Stimulated activated naive B cell treated with anti-CD40 and anti-IgM and Interleukin-4, amounts not matched to agents 10 μg/mL and 1 μg/mL and 100 μg/mL, for 72 hours (primary cell): ENCODE measurements at regions not wholly inside any gene's neighbourhood (a gene's known extent, or its start where the extent isn't known, plus 50 kb on each side); places are given as distances from the start of the nearest gene placed in this dataset.

Experiments used
- ATAC-seq, 2 donors: fragments of 150-1000 bp; cut with Tn5 transposase; replicated peaks; 2 replicates each; pipeline ENCODE4 v1.10.0; 2021; ENCODE audit warnings: moderate library complexity in 1 of 2
- DNase-seq: peaks from one replicate; pipeline ENCODE4 v3.0.0; 2021
- H3K27ac Mint-ChIP-seq: one replicate; pipeline ENCODE4 v1.8.0; 2022; ENCODE audit warnings: mild to moderate bottlenecking, mixed read lengths
- H3K27me3 Mint-ChIP-seq, 2 donors: one replicate each; pipeline ENCODE4 v1.8.0; 2022; ENCODE audit warnings: mixed read lengths in 2 of 2
- H3K36me3 Mint-ChIP-seq, 2 donors: one replicate each; pipeline ENCODE4 v1.8.0; 2022; ENCODE audit warnings: mixed read lengths in 2 of 2, mild to moderate bottlenecking in 1 of 2
- H3K4me1 Mint-ChIP-seq, 2 donors: one replicate each; pipeline ENCODE4 v1.8.0; 2022; ENCODE audit warnings: mixed read lengths in 2 of 2, mild to moderate bottlenecking in 1 of 2
- H3K4me3 Mint-ChIP-seq, 2 donors: one replicate each; pipeline ENCODE4 v1.8.0; 2022; ENCODE audit warnings: mild to moderate bottlenecking in 2 of 2, mixed read lengths in 2 of 2, moderate library complexity in 1 of 2
- H3K9me3 Mint-ChIP-seq, 2 donors: one replicate each; pipeline ENCODE4 v1.8.0; 2022; ENCODE audit warnings: mixed read lengths in 2 of 2, mild to moderate bottlenecking in 1 of 2

- Mint-ChIP-seq H3K4me3 (no peak overlapping the region), H3K4me1 (no peaks in the 10 kb centered on the region), H3K9me3 (no peaks in the 10 kb centered on the region), H3K27ac (no peak overlapping the region), H3K36me3 (no peaks in the 10 kb centered on the region), H3K27me3 (no peaks in the 10 kb centered on the region)
- ATAC-seq (no peak), DNase-seq (no peak)
Observed at GRCh38 chr10:42980553-42981357, 96.1 kb upstream of the RET start.

- Mint-ChIP-seq H3K4me3 (no peak overlapping the region), H3K4me1 (no peaks in the 10 kb centered on the region), H3K27me3 (no peaks in the 10 kb centered on the region), H3K36me3 (no peaks in the 10 kb centered on the region), H3K9me3 (no peaks in the 10 kb centered on the region), H3K27ac (no peak overlapping the region)
- DNase-seq = no peak
- ATAC-seq = no peak
Observed at GRCh38 chr10:42981358-42982236, 95.3 kb upstream of the RET start.

- no peaks in the 10 kb centered on the region for H3K4me1 Mint-ChIP-seq
- no peak overlapping the region for H3K27ac Mint-ChIP-seq
- DNase-seq (no peak), ATAC-seq (no peak)
- H3K4me3 Mint-ChIP-seq = no peak overlapping the region
- H3K36me3 Mint-ChIP-seq = no peaks in the 10 kb centered on the region
- H3K27me3 Mint-ChIP-seq = no peaks in the 10 kb centered on the region
- no peaks in the 10 kb centered on the region for H3K9me3 Mint-ChIP-seq
Observed at GRCh38 chr10:42982891-42983506, 93.9 kb upstream of the RET start.

GRCh38 chr10:42983591-42983990 is 93.3 kb upstream of the RET start:
- no peak for ATAC-seq
- Mint-ChIP-seq H3K9me3 (no peaks in the 10 kb centered on the region), H3K27ac (no peak overlapping the region)

GRCh38 chr10:42984035-42984610 is 92.7 kb upstream of the RET start:
- H3K27me3 Mint-ChIP-seq = no peaks in the 10 kb centered on the region
- H3K27ac Mint-ChIP-seq = no peak overlapping the region
- no peaks in the 10 kb centered on the region for H3K36me3 Mint-ChIP-seq
- DNase-seq (no peak), ATAC-seq (no peak)
- no peak overlapping the region for H3K4me3 Mint-ChIP-seq
- H3K4me1 Mint-ChIP-seq = no peaks in the 10 kb centered on the region
- no peaks in the 10 kb centered on the region for H3K9me3 Mint-ChIP-seq

More at GRCh38 chr10:42983591-42983990, 93.3 kb upstream of the RET start:
- Mint-ChIP-seq H3K4me1 (no peaks in the 10 kb centered on the region), H3K36me3 (no peaks in the 10 kb centered on the region), H3K4me3 (no peak overlapping the region), H3K27me3 (no peaks in the 10 kb centered on the region)
- DNase-seq = no peak

- H3K4me3 Mint-ChIP-seq = no peak overlapping the region
- H3K36me3 Mint-ChIP-seq = no peaks in the 10 kb centered on the region
- H3K9me3 Mint-ChIP-seq = no peaks in the 10 kb centered on the region
- ATAC-seq (no peak), DNase-seq (no peak)
- H3K4me1 Mint-ChIP-seq = no peaks in the 10 kb centered on the region
- no peaks in the 10 kb centered on the region for H3K27me3 Mint-ChIP-seq
- H3K27ac Mint-ChIP-seq = no peak overlapping the region
Observed at GRCh38 chr10:42984761-42985325, 92.0 kb upstream of the RET start.

- H3K27me3 Mint-ChIP-seq = no peaks in the 10 kb centered on the region
- no peaks in the 10 kb centered on the region for H3K4me1 Mint-ChIP-seq
- ATAC-seq (no peak), DNase-seq (no peak)
- H3K4me3 Mint-ChIP-seq = no peak overlapping the region
- H3K36me3 Mint-ChIP-seq = no peaks in the 10 kb centered on the region
- no peaks in the 10 kb centered on the region for H3K9me3 Mint-ChIP-seq
- no peak overlapping the region for H3K27ac Mint-ChIP-seq
Observed at GRCh38 chr10:42985436-42986316, 91.2 kb upstream of the RET start.

- Mint-ChIP-seq H3K36me3 (no peaks in the 10 kb centered on the region), H3K27ac (no peak overlapping the region), H3K4me3 (no peak overlapping the region), H3K4me1 (no peaks in the 10 kb centered on the region), H3K9me3 (no peaks in the 10 kb centered on the region), H3K27me3 (no peaks in the 10 kb centered on the region)
- DNase-seq (no peak), ATAC-seq (no peak)
Observed at GRCh38 chr10:42986633-42987032, 90.2 kb upstream of the RET start.

GRCh38 chr10:42987121-42987541 is 89.7 kb upstream of the RET start:
- ATAC-seq (no peak), DNase-seq (no peak)
- no peaks in the 10 kb centered on the region for H3K4me1 Mint-ChIP-seq
- no peak overlapping the region for H3K4me3 Mint-ChIP-seq
- no peaks in the 10 kb centered on the region for H3K27me3 Mint-ChIP-seq
- H3K36me3 Mint-ChIP-seq = no peaks in the 10 kb centered on the region
- H3K9me3 Mint-ChIP-seq = no peaks in the 10 kb centered on the region
- H3K27ac Mint-ChIP-seq = no peak overlapping the region

- Mint-ChIP-seq H3K9me3 (no peaks in the 10 kb centered on the region), H3K4me1 (no peaks in the 10 kb centered on the region)
- ATAC-seq = no peak
Observed at GRCh38 chr10:42987575-42987974, 89.3 kb upstream of the RET start.

GRCh38 chr10:42988069-42988468 is 88.8 kb upstream of the RET start:
- Mint-ChIP-seq H3K27ac (no peak overlapping the region), H3K9me3 (no peaks in the 10 kb centered on the region), H3K4me3 (no peak overlapping the region), H3K36me3 (no peaks in the 10 kb centered on the region), H3K27me3 (no peaks in the 10 kb centered on the region), H3K4me1 (no peaks in the 10 kb centered on the region)
- ATAC-seq = no peak
- DNase-seq = no peak

More at GRCh38 chr10:42987575-42987974, 89.3 kb upstream of the RET start:
- no peaks in the 10 kb centered on the region for H3K36me3 Mint-ChIP-seq
- no peaks in the 10 kb centered on the region for H3K27me3 Mint-ChIP-seq
- DNase-seq = no peak
- H3K27ac Mint-ChIP-seq = no peak overlapping the region
- no peak overlapping the region for H3K4me3 Mint-ChIP-seq

GRCh38 chr10:42988517-42989395 is 88.1 kb upstream of the RET start:
- no peaks in the 10 kb centered on the region for H3K4me1 Mint-ChIP-seq
- H3K27me3 Mint-ChIP-seq = no peaks in the 10 kb centered on the region
- ATAC-seq (no peak), DNase-seq (no peak)
- no peak overlapping the region for H3K4me3 Mint-ChIP-seq
- no peaks in the 10 kb centered on the region for H3K36me3 Mint-ChIP-seq
- no peak overlapping the region for H3K27ac Mint-ChIP-seq
- no peaks in the 10 kb centered on the region for H3K9me3 Mint-ChIP-seq

- no peak overlapping the region for H3K27ac Mint-ChIP-seq
- H3K36me3 Mint-ChIP-seq = no peaks in the 10 kb centered on the region
- no peaks in the 10 kb centered on the region for H3K27me3 Mint-ChIP-seq
- H3K4me3 Mint-ChIP-seq = no peak overlapping the region
- H3K9me3 Mint-ChIP-seq = no peaks in the 10 kb centered on the region
- DNase-seq (no peak), ATAC-seq (no peak)
- no peaks in the 10 kb centered on the region for H3K4me1 Mint-ChIP-seq
Observed at GRCh38 chr10:42989481-42989921, 87.4 kb upstream of the RET start.
